ENCODE measurements at regions not wholly inside any gene's neighbourhood (a gene's known extent, or its start where the extent isn't known, plus 50 kb on each side); places are given as distances from the start of the nearest gene placed in this dataset.

DNA sequence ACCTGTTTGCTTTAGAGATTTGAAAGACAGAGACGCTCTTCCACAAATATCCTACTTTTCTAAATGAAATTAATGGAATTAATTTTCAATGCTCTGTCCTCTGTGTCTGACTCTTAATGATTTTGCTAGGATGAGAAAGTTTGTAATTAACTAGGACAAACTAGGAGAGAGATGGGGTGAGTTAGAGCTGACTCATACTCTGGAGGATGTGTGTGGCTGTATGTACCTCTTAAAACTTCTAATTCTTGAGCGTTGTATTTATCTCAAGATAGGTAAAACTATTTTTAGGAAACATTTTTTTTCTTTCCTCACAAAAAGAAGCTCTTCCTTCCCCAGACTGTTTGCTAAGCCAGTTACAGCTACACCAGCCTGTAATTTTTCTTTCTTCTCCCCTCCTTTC lies 178.8 kb upstream of the ANKRD30A start:
- TF ChIP-seq, protein P1, sequence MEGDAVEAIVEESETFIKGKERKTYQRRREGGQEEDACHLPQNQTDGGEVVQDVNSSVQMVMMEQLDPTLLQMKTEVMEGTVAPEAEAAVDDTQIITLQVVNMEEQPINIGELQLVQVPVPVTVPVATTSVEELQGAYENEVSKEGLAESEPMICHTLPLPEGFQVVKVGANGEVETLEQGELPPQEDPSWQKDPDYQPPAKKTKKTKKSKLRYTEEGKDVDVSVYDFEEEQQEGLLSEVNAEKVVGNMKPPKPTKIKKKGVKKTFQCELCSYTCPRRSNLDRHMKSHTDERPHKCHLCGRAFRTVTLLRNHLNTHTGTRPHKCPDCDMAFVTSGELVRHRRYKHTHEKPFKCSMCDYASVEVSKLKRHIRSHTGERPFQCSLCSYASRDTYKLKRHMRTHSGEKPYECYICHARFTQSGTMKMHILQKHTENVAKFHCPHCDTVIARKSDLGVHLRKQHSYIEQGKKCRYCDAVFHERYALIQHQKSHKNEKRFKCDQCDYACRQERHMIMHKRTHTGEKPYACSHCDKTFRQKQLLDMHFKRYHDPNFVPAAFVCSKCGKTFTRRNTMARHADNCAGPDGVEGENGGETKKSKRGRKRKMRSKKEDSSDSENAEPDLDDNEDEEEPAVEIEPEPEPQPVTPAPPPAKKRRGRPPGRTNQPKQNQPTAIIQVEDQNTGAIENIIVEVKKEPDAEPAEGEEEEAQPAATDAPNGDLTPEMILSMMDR (conservative IDR thresholded peaks at IDR 0.05), result no peak
- no peak for TF ChIP-seq ZFX (IDR thresholded peaks at IDR 0.05)

Data from C4-2B (cell line).